ENCODE measurements at regions not wholly inside any gene's neighbourhood (a gene's known extent, or its start where the extent isn't known, plus 50 kb on each side); places are given as distances from the start of the nearest gene placed in this dataset.

DNA sequence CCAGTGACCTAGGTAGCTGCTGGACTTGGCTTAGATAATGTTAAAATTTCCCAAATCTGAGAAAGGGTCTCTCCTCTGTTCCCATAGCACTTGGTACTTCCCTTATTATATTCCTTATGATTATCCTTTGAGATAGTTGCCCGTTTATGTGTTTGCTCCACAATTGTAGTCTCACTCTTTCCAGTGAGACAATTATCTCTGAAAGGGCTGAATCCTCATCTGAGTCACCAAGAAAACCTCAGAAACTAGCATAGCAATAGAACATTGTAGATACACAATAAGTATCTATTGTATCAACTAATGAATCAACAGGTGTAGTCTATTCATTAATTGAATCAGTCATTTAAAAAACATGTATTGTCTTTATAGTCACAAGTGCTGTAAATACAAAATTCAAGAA lies 119.1 kb upstream of the FAR2 start:
- Histone ChIP-seq H3K9me1 (ENCODE audit: control insufficient read depth, extremely low read depth, insufficient read depth, low read length) (no peaks in the 10 kb centered on the region), H4K20me1 (ENCODE audit: control insufficient read depth, extremely low read depth, insufficient read depth, low read length) (no peaks in the 10 kb centered on the region), H3K4me1 (ENCODE audit: control insufficient read depth, extremely low read depth, insufficient read depth, low read length) (peaks cover 2% of the 10 kb centered on the region), H3K4me3 (ENCODE audit: control insufficient read depth in 2 of 3, extremely low read depth in 1 of 3, insufficient read depth in 2 of 3, low read depth in 1 of 3, low read length in 3 of 3) (no peak overlapping the region), H2AFZ (ENCODE audit: control insufficient read depth, low read length) (no peak overlapping the region), H3K79me2 (ENCODE audit: control insufficient read depth, insufficient read depth, low read length) (no peaks in the 10 kb centered on the region), H3K27ac (ENCODE audit: control insufficient read depth, insufficient read depth, low read length) (no peak overlapping the region), H3K4me2 (ENCODE audit: control insufficient read depth, extremely low read depth, insufficient read depth, low read depth, low read length) (no peak overlapping the region), H3K9me3 (ENCODE audit: control insufficient read depth, low read depth, low read length) (no peaks in the 10 kb centered on the region), H3K9ac (ENCODE audit: control insufficient read depth, extremely low read depth, insufficient read depth, low read length) (no peak overlapping the region), H3K27me3 (ENCODE audit: control insufficient read depth, extremely low read depth, insufficient read depth, low read length) (no peaks in the 10 kb centered on the region), H3K36me3 (ENCODE audit: control insufficient read depth in 2 of 2, extremely low read depth in 1 of 2, insufficient read depth in 2 of 2, low read length in 2 of 2) (no peaks in the 10 kb centered on the region)
- DNase-seq (ENCODE audit: low read depth, low spot score) (no peak), FAIRE-seq (no peak)
- dilution Hi-C loops (cut with MboI; ENCODE audit: extremely low pct_ligation_motif_present, low sequenced_read_pairs) = no loop called here
- TF ChIP-seq EZH2 (IDR thresholded peaks at IDR 0.05; ENCODE audit: low read length) (no peak), CTCF (optimal IDR thresholded peaks at IDR 0.05 in 1 of 3, IDR thresholded peaks at IDR 0.05 in 1 of 3, conservative IDR thresholded peaks at IDR 0.05 in 1 of 3; ENCODE audit: extremely low read depth in 1 of 3, insufficient read depth in 2 of 3, low read length in 3 of 3) (no peak)

DNA sequence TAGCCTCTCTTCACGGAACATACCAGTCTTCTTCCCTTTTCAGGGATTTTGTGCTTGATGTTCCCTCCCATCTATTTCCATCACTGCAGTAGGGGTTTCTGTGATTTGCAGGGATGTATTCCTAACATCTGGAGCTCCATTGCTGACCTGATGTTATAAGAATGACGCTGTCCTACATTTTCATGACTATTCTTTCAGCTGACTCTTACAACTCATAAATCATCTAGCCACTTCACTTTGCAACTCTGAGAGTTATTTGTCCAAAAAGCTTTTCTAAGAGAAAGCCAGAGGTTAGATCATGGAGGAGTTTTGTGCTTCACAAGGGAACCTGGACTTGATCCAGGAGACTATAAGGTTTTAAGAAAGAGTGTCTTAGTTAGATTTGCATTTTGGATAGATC lies 116.6 kb upstream of the FAR2 start:
- Histone ChIP-seq H3K9me1 (ENCODE audit: control insufficient read depth, extremely low read depth, insufficient read depth, low read length) (no peaks in the 10 kb centered on the region), H2AFZ (ENCODE audit: control insufficient read depth, low read length) (no peak overlapping the region), H4K20me1 (ENCODE audit: control insufficient read depth, extremely low read depth, insufficient read depth, low read length) (no peaks in the 10 kb centered on the region), H3K36me3 (ENCODE audit: control insufficient read depth in 2 of 2, extremely low read depth in 1 of 2, insufficient read depth in 2 of 2, low read length in 2 of 2) (no peaks in the 10 kb centered on the region), H3K9ac (ENCODE audit: control insufficient read depth, extremely low read depth, insufficient read depth, low read length) (no peak overlapping the region), H3K79me2 (ENCODE audit: control insufficient read depth, insufficient read depth, low read length) (no peaks in the 10 kb centered on the region), H3K4me1 (ENCODE audit: control insufficient read depth, extremely low read depth, insufficient read depth, low read length) (peaks cover 6% of the 10 kb centered on the region), H3K4me2 (ENCODE audit: control insufficient read depth, extremely low read depth, insufficient read depth, low read depth, low read length) (no peak overlapping the region), H3K27ac (ENCODE audit: control insufficient read depth, insufficient read depth, low read length) (no peak overlapping the region), H3K4me3 (ENCODE audit: control insufficient read depth in 2 of 3, extremely low read depth in 1 of 3, insufficient read depth in 2 of 3, low read depth in 1 of 3, low read length in 3 of 3) (no peak overlapping the region), H3K27me3 (ENCODE audit: control insufficient read depth, extremely low read depth, insufficient read depth, low read length) (no peaks in the 10 kb centered on the region), H3K9me3 (ENCODE audit: control insufficient read depth, low read depth, low read length) (no peaks in the 10 kb centered on the region)
- DNase-seq (ENCODE audit: low read depth, low spot score) (no peak), FAIRE-seq (no peak)
- dilution Hi-C loops (cut with MboI; ENCODE audit: extremely low pct_ligation_motif_present, low sequenced_read_pairs) = no loop called here
- TF ChIP-seq EZH2 (IDR thresholded peaks at IDR 0.05; ENCODE audit: low read length) (no peak), CTCF (optimal IDR thresholded peaks at IDR 0.05 in 1 of 3, IDR thresholded peaks at IDR 0.05 in 1 of 3, conservative IDR thresholded peaks at IDR 0.05 in 1 of 3; ENCODE audit: extremely low read depth in 1 of 3, insufficient read depth in 2 of 3, low read length in 3 of 3) (no peak)

Measured in keratinocyte (primary cell).